ENCODE measurements at regions not wholly inside any gene's neighbourhood (a gene's known extent, or its start where the extent isn't known, plus 50 kb on each side); places are given as distances from the start of the nearest gene placed in this dataset.

DNA sequence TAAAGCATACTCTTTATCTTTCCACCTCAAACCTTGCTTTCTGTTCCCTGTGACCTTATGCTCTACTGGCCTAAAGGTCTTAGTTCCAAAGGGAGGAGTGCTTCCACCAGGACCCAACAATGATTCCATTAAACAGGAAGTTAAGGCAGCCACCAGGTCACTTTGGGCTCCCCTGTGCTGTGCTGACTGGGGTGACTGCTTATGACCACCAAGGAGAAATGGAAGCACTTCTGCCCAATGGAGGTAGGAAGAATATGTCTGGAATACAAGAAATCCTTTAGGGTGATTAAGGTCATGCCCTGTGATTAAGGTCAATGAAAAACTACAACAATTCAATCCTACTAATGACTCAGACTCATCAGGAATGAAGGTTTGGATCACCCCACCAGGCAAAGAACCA, 233.8 kb upstream of the CDH11 start:
- H3K9me3 ChIP-seq: no peaks in the 10 kb centered on the region
- TF ChIP-seq, protein P1, sequence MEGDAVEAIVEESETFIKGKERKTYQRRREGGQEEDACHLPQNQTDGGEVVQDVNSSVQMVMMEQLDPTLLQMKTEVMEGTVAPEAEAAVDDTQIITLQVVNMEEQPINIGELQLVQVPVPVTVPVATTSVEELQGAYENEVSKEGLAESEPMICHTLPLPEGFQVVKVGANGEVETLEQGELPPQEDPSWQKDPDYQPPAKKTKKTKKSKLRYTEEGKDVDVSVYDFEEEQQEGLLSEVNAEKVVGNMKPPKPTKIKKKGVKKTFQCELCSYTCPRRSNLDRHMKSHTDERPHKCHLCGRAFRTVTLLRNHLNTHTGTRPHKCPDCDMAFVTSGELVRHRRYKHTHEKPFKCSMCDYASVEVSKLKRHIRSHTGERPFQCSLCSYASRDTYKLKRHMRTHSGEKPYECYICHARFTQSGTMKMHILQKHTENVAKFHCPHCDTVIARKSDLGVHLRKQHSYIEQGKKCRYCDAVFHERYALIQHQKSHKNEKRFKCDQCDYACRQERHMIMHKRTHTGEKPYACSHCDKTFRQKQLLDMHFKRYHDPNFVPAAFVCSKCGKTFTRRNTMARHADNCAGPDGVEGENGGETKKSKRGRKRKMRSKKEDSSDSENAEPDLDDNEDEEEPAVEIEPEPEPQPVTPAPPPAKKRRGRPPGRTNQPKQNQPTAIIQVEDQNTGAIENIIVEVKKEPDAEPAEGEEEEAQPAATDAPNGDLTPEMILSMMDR (IDR thresholded peaks at IDR 0.05): no peak
- TF ChIP-seq POLR2AphosphoS5 (IDR thresholded peaks at IDR 0.05; ENCODE audit: insufficient read depth in 1 of 2, low read depth in 1 of 2): no peak
- no peak for TF ChIP-seq POLR2A (IDR thresholded peaks at IDR 0.05)
- DNase-seq (ENCODE audit: extremely low spot score in 2 of 2): no peak
- no peaks in the 10 kb centered on the region for H3K4me1 ChIP-seq
- H3K27ac ChIP-seq: no peak overlapping the region
- no peaks in the 10 kb centered on the region for H3K27me3 ChIP-seq
- intact Hi-C loops (cut with DNase I): no loop called here
- no peak overlapping the region for H3K4me3 ChIP-seq
- no peaks in the 10 kb centered on the region for H3K36me3 ChIP-seq

DNA sequence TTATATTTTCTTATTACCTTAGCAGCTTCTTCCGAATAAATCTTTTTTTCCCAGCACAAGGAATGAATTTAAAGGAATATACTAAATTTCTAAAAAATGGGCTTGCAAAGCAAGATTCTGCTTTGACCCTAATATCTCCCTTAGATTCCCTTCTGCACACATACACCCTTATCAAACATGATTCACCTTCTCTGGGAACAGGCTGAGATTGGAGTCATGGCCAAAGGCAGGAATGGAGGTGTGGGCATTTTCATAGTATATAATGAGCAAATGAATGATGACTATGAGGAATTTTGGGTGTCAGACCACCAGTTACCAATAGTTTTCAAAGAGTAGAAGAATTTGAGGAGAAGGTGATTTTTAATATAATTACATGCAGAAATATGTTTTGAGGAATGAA, 231.3 kb upstream of the CDH11 start:
- Histone ChIP-seq H3K27ac (no peak overlapping the region), H3K36me3 (no peaks in the 10 kb centered on the region), H3K27me3 (no peaks in the 10 kb centered on the region), H3K4me1 (no peaks in the 10 kb centered on the region), H3K9me3 (no peaks in the 10 kb centered on the region), H3K4me3 (no peak overlapping the region)
- DNase-seq (ENCODE audit: extremely low spot score in 2 of 2): no peak
- intact Hi-C loops (cut with DNase I): no loop called here
- TF ChIP-seq, protein P1 (IDR thresholded peaks at IDR 0.05): no peak
- TF ChIP-seq POLR2A (IDR thresholded peaks at IDR 0.05) (no peak), POLR2AphosphoS5 (IDR thresholded peaks at IDR 0.05; ENCODE audit: insufficient read depth in 1 of 2, low read depth in 1 of 2) (no peak)

DNA sequence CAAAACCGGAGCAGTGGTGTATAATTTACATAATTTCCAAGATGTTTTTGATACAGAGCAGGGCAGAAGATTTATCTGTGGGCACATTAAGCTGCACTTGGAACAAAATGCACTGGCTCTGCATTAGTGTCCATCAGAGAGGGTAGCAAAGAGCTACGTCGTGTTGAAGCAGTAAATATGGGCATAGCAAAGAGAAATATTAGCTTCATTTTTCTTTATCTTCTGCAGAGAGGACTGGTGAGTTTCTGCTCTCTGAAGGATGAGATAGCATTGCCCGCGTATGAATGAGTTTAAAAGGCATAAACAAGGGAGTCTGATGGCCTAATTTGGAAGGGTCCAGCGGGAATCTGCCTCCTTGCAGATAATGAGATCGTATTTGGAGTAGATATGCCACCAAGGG, 227.8 kb upstream of the CDH11 start:
- Histone ChIP-seq H3K36me3 (no peaks in the 10 kb centered on the region), H3K9me3 (no peaks in the 10 kb centered on the region), H3K4me3 (no peak overlapping the region), H3K27ac (no peak overlapping the region), H3K4me1 (no peaks in the 10 kb centered on the region), H3K27me3 (no peaks in the 10 kb centered on the region)
- intact Hi-C loops (cut with DNase I): no loop called here
- no peak for TF ChIP-seq POLR2AphosphoS5 (IDR thresholded peaks at IDR 0.05; ENCODE audit: insufficient read depth in 1 of 2, low read depth in 1 of 2)
- DNase-seq (ENCODE audit: extremely low spot score in 2 of 2): no peak

DNA sequence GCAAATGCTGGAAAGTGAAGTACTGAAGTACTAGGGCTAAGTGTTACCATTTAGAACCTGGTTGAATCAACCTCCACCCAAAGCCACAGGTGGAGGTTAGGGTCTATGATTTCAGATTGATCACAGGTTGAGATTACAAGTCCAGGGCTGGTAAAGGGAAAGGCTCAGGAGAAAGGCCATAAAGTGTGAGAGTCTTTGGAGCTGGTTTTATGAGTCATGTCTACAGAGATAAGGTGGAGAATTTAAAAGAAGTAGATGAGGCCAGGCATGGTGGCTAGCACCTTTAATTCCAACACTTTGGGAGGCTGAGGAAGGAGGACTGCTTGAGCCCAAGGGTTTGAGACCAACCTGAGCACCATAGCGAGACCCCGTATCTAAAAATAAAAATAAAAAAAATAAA, 221.7 kb upstream of the CDH11 start:
- H3K9me3 ChIP-seq: no peaks in the 10 kb centered on the region
- no peaks in the 10 kb centered on the region for H3K36me3 ChIP-seq
- no peak for DNase-seq (ENCODE audit: extremely low spot score in 2 of 2)
- H3K27ac ChIP-seq: no peak overlapping the region
- no peaks in the 10 kb centered on the region for H3K27me3 ChIP-seq
- TF ChIP-seq POLR2AphosphoS5 (IDR thresholded peaks at IDR 0.05; ENCODE audit: insufficient read depth in 1 of 2, low read depth in 1 of 2) (no peak), POLR2A (IDR thresholded peaks at IDR 0.05) (no peak)
- TF ChIP-seq, protein P1 (IDR thresholded peaks at IDR 0.05): no peak
- H3K4me3 ChIP-seq: no peak overlapping the region
- intact Hi-C loops (cut with DNase I): no loop called here
- no peaks in the 10 kb centered on the region for H3K4me1 ChIP-seq

DNA sequence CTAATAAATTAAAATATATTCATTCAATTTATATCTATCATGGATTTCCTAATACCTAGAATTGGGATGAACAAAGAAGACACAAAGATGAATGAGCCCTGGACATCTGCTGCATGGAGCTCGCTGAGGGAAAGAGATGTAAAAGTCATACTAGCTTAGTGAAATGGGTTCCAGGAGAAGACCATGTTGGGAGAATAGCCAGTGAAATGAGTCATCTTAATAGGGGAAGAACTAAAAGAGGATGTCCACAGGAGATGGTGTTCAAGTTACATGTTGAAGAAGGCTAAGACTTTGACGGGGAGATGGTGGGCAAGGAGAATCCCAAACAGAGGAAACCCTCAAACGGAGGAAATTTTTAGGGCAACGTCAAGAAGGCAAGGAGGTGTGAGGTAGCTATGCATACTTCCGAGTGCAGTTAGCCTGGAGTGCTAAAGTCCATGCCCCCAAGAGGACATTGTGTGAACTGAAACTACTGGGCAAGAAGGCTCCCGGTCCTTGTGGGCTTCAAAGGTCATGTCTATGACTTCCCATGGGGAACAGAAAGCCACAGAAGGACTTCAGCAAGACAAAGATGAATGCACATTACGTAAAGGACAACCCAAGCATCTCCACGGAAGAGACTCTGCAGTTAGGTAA, 220.5 kb upstream of the CDH11 start:
- Histone ChIP-seq H3K36me3 (no peaks in the 10 kb centered on the region), H3K9me3 (no peaks in the 10 kb centered on the region), H3K4me3 (no peak overlapping the region), H3K27ac (no peak overlapping the region), H3K4me1 (no peaks in the 10 kb centered on the region), H3K27me3 (no peaks in the 10 kb centered on the region)
- TF ChIP-seq, protein P1 (IDR thresholded peaks at IDR 0.05): no peak
- TF ChIP-seq POLR2A (IDR thresholded peaks at IDR 0.05) (no peak), POLR2AphosphoS5 (IDR thresholded peaks at IDR 0.05; ENCODE audit: insufficient read depth in 1 of 2, low read depth in 1 of 2) (no peak)
- intact Hi-C loops (cut with DNase I): no loop called here
- no peak for DNase-seq (ENCODE audit: extremely low spot score in 2 of 2)
